Trophoblast cell (in vitro differentiated cells and primary cell): ENCODE measurements at regions not wholly inside any gene's neighbourhood (a gene's known extent, or its start where the extent isn't known, plus 50 kb on each side); places are given as distances from the start of the nearest gene placed in this dataset.

Source experiments
- DNase-seq, 2 donors: peaks; one replicate each; pipeline ENCODE4 v3.0.0-alpha.2; 2016
- H2AFZ ChIP-seq: 2 replicates; pipeline ENCODE4 v1.6.1; 2013; ENCODE audit warnings: low read length, moderate library complexity, mild to moderate bottlenecking; ENCODE audit not compliant: insufficient read depth, poor library complexity
- H2AK5ac ChIP-seq: 2 replicates; pipeline ENCODE4 v1.6.1; 2013; ENCODE audit warnings: mild to moderate bottlenecking, low read length
- H2BK120ac ChIP-seq: 2 replicates; pipeline ENCODE4 v1.6.1; 2013; ENCODE audit warnings: low read length, mild to moderate bottlenecking, moderate library complexity; ENCODE audit not compliant: insufficient read depth, poor library complexity
- H2BK12ac ChIP-seq: 2 replicates; pipeline ENCODE4 v1.6.1; 2013; ENCODE audit warnings: mild to moderate bottlenecking, low read length, moderate library complexity
- H2BK5ac ChIP-seq: 2 replicates; pipeline ENCODE4 v1.6.1; 2013; ENCODE audit warnings: low read length, low read depth, moderate library complexity, mild to moderate bottlenecking; ENCODE audit not compliant: poor library complexity
- H3K14ac ChIP-seq: 2 replicates; pipeline ENCODE4 v1.6.1; 2013; ENCODE audit warnings: mild to moderate bottlenecking, low read length
- H3K18ac ChIP-seq: 2 replicates; pipeline ENCODE4 v1.6.1; 2013; ENCODE audit warnings: mild to moderate bottlenecking, low read length
- H3K23ac ChIP-seq: 2 replicates; pipeline ENCODE4 v1.6.1; 2013; ENCODE audit warnings: low read length
- H3K27ac ChIP-seq: 2 replicates; pipeline ENCODE4 v1.5.1; 2013; ENCODE audit warnings: low read depth, mild to moderate bottlenecking, inconsistent platforms, low read length, moderate library complexity
- H3K27me3 ChIP-seq: 2 replicates; pipeline ENCODE4 v1.6.1; 2013; ENCODE audit warnings: inconsistent platforms, mild to moderate bottlenecking, low read length, moderate library complexity; ENCODE audit not compliant: insufficient read depth
- H3K36me3 ChIP-seq, 2 experiments: 1 replicate in 1 of 2; 2 replicates in 1 of 2; pipeline ENCODE4 v1.6.1; 2013; ENCODE audit warnings: low read length in 2 of 2, mild to moderate bottlenecking in 2 of 2, moderate library complexity in 1 of 2; ENCODE audit not compliant: insufficient read depth in 2 of 2, control insufficient read depth in 1 of 2
- H3K4ac ChIP-seq: 2 replicates; pipeline ENCODE4 v1.6.1; 2013; ENCODE audit warnings: low read depth, mild to moderate bottlenecking, low read length, moderate library complexity
- H3K4me1 ChIP-seq, 2 experiments: 1 replicate in 1 of 2; 2 replicates in 1 of 2; pipeline ENCODE4 v1.6.1; 2013; ENCODE audit warnings: low read length in 2 of 2, mild to moderate bottlenecking in 2 of 2, moderate library complexity in 1 of 2; ENCODE audit not compliant: insufficient read depth in 2 of 2, control insufficient read depth in 1 of 2
- H3K4me2 ChIP-seq: 2 replicates; pipeline ENCODE4 v1.6.1; 2013; ENCODE audit warnings: inconsistent platforms, mild to moderate bottlenecking, low read length, moderate library complexity
- H3K4me3 ChIP-seq: 2 replicates; pipeline ENCODE4 v1.5.1; 2013; ENCODE audit warnings: mild to moderate bottlenecking, low read depth, low read length, inconsistent platforms
- H3K79me1 ChIP-seq: one replicate; pipeline ENCODE4 v1.6.1; 2013; ENCODE audit warnings: low read length
- H3K79me2 ChIP-seq: 2 replicates; pipeline ENCODE4 v1.6.1; 2013; ENCODE audit warnings: low read length, mild to moderate bottlenecking; ENCODE audit not compliant: control insufficient read depth, insufficient read depth, poor library complexity
- H3K9ac ChIP-seq: 2 replicates; pipeline ENCODE4 v1.6.1; 2013; ENCODE audit warnings: mild to moderate bottlenecking, low read length
- H3K9me3 ChIP-seq: 2 replicates; pipeline ENCODE4 v1.6.1; 2013; ENCODE audit warnings: low read depth, mild to moderate bottlenecking, control low read depth, inconsistent platforms, low read length; ENCODE audit not compliant: insufficient read depth
- H4K12ac ChIP-seq: 2 replicates; pipeline ENCODE4 v1.6.1; 2013; ENCODE audit warnings: low read depth, mild to moderate bottlenecking, low read length, moderate library complexity
- H4K8ac ChIP-seq: 2 replicates; pipeline ENCODE4 v1.6.1; 2013; ENCODE audit warnings: low read depth, mild to moderate bottlenecking, low read length, moderate library complexity
- H4K91ac ChIP-seq: one replicate; pipeline ENCODE4 v1.6.1; 2013; ENCODE audit warnings: low read depth, mild to moderate bottlenecking, low read length, moderate library complexity
- WGBS: extraction: QIAGEN DNeasy Blood & Tissue Kit; methylation state at CpG from one replicate; pipeline ENCODE4 v1.1.7; 2013; ENCODE audit warnings: missing lambda C conversion rate; ENCODE audit not compliant: insufficient read length, insufficient coverage; ENCODE audit errors: extremely low coverage; 5-methylcytosine and 5-hydroxymethylcytosine counted together

DNA sequence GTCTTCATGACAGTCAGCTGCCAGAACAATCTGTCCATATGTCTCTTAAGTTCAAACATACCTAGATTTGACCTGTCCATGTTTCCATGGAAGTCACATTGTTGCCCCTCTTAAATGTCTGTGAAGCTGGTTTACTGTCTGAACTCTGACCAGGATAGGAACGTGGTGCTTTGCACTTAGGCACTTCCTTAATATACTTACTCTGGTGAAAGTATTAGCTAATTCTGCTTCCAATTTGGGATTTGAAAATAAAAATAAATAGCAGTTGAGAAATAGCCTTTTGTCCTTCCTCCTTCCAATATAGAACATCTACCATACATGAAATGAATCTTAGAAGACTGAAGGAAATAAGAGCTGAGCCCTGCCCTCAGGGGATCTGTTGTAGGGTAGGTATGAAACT lies 524.5 kb upstream of the CLINT1 start:
- Histone ChIP-seq H3K4ac (no peak overlapping the region), H3K79me2 (no peaks in the 10 kb centered on the region), H2AK5ac (no peak overlapping the region), H3K4me1 (peaks cover 0 to 2% of the 10 kb centered on the region in 2 experiments), H3K4me2 (no peak overlapping the region), H2BK12ac (no peak overlapping the region), H3K23ac (no peak overlapping the region), H4K91ac (no peak overlapping the region), H3K18ac (no peak overlapping the region), H2BK120ac (no peak overlapping the region), H3K27me3 (no peaks in the 10 kb centered on the region), H3K14ac (no peak overlapping the region), H4K8ac (no peak overlapping the region), H3K9ac (no peak overlapping the region), H3K36me3 (no peaks in the 10 kb centered on the region), H4K12ac (no peak overlapping the region), H3K4me3 (no peak overlapping the region), H3K9me3 (no peaks in the 10 kb centered on the region), H2AFZ (no peak overlapping the region), H3K79me1 (no peaks in the 10 kb centered on the region), H3K27ac (no peak overlapping the region), H2BK5ac (no peak overlapping the region)
- no peak for DNase-seq
- WGBS, result no CpG with 5 or more reads among the region's 1 CpG

DNA sequence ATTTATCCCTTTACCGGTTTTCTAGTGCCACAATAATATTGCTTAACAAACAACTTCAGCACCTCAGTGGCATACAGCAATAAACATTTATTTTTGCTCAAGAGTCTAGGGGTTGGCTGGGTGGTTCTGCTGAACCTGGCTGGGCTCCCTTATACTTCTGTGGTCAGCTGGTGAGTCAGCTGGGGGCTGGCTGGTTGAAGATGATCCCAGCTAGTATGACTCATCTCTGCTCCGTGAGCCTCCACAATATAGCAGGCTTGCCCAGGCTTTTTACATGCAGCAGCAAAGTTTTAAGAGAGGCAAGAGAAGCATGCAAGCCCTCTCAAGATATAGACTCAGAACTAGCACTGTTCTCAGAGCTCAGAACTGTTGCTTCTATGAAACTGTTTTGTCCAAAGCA lies 523.5 kb upstream of the CLINT1 start:
- Histone ChIP-seq H2BK120ac (no peak overlapping the region), H3K27ac (no peak overlapping the region), H4K12ac (no peak overlapping the region), H3K9me3 (no peaks in the 10 kb centered on the region), H3K79me2 (no peaks in the 10 kb centered on the region), H4K8ac (no peak overlapping the region), H3K23ac (no peak overlapping the region), H4K91ac (no peak overlapping the region), H2AFZ (no peak overlapping the region), H3K18ac (no peak overlapping the region), H3K4me3 (no peak overlapping the region), H2BK5ac (no peak overlapping the region), H2AK5ac (no peak overlapping the region), H2BK12ac (no peak overlapping the region), H3K79me1 (no peaks in the 10 kb centered on the region), H3K27me3 (no peaks in the 10 kb centered on the region), H3K4me2 (no peak overlapping the region), H3K36me3 (no peaks in the 10 kb centered on the region), H3K14ac (no peak overlapping the region), H3K4me1 (peaks cover 0 to 2% of the 10 kb centered on the region in 2 experiments), H3K9ac (no peak overlapping the region), H3K4ac (no peak overlapping the region)
- no CpG with 5 or more reads among the region's 2 CpGs for WGBS
- DNase-seq, result peak; percentile 60 to 61

DNA sequence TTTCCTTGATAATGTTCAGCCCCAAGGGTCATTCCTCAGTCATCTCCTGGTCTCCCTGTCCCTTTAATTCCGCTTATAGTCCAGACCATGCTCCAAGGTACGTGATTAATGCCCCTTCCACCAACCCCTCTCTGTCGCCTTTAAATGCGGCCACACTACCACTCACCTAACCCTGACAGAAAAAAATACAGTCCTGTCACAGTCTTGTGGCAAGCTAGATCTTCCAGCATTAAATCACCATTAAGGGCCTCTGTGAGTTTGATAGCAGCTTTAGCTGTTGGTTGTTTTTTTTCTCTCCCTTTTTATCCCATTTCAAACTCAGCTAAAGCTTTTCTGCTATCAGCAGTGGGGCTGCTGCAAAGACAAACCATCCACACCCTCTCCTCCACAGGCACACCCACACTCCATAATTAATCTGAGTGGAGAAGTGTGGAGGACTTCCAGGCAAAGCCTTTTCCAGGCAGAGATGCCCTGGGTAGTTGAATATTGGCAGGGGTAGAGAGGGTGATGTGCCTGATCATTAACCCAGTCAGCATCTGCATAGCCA lies 522.7 kb upstream of the CLINT1 start:
- no peaks in the 10 kb centered on the region for H3K27me3 ChIP-seq
- H2BK5ac ChIP-seq, result no peak overlapping the region
- H2BK120ac ChIP-seq, result no peak overlapping the region
- H2AK5ac ChIP-seq, result no peak overlapping the region
- no peaks in the 10 kb centered on the region for H3K79me2 ChIP-seq
- no peak overlapping the region for H3K14ac ChIP-seq
- no peak overlapping the region for H2AFZ ChIP-seq
- no peak overlapping the region for H4K91ac ChIP-seq
- H3K4ac ChIP-seq, result no peak overlapping the region
- H4K12ac ChIP-seq, result no peak overlapping the region
- H3K4me1 ChIP-seq, result peaks cover 0 to 2% of the 10 kb centered on the region in 2 experiments
- no peaks in the 10 kb centered on the region for H3K9me3 ChIP-seq
- DNase-seq, result no peak
- H3K27ac ChIP-seq, result no peak overlapping the region
- no peak overlapping the region for H2BK12ac ChIP-seq
- no peak overlapping the region for H3K4me3 ChIP-seq
- peak overlapping the region; percentile 83 for H3K23ac ChIP-seq
- H3K18ac ChIP-seq, result no peak overlapping the region
- no peaks in the 10 kb centered on the region for H3K79me1 ChIP-seq
- no CpG with 5 or more reads among the region's 4 CpGs for WGBS
- no peak overlapping the region for H3K4me2 ChIP-seq
- H3K36me3 ChIP-seq, result no peaks in the 10 kb centered on the region
- H3K9ac ChIP-seq, result peak overlapping the region; percentile 51
- no peak overlapping the region for H4K8ac ChIP-seq

DNA sequence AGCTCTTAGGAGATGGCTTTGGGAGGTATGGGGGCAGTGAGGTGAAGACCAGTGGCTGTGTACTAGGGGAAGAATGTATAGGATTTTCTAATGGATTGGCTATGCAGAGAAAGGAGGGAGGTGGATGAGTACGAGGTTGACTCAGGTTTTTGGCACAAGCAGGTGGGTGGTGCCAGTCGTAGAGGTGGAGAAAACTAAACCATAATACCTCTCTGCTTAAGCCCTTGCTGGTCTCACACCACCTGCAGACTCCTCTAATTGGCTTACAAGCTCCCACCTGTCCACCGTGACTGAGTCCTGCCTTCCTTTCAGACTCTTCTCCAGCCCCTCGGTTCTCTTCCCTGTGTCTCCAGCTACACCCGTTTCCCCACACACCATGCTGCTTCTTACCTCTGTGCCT lies 521.7 kb upstream of the CLINT1 start:
- H3K9me3 ChIP-seq, result no peaks in the 10 kb centered on the region
- no peaks in the 10 kb centered on the region for H3K36me3 ChIP-seq
- no peak overlapping the region for H3K23ac ChIP-seq
- H3K4me2 ChIP-seq, result no peak overlapping the region
- no peak overlapping the region for H3K9ac ChIP-seq
- no peak overlapping the region for H2AFZ ChIP-seq
- no peak overlapping the region for H3K14ac ChIP-seq
- no peak overlapping the region for H4K12ac ChIP-seq
- no peak overlapping the region for H2AK5ac ChIP-seq
- no peak overlapping the region for H2BK120ac ChIP-seq
- no peak overlapping the region for H3K18ac ChIP-seq
- no peak overlapping the region for H3K4me3 ChIP-seq
- WGBS, result no CpG with 5 or more reads among the region's 5 CpGs
- H4K8ac ChIP-seq, result no peak overlapping the region
- H3K79me1 ChIP-seq, result no peaks in the 10 kb centered on the region
- H3K4me1 ChIP-seq, result peaks cover 0 to 2% of the 10 kb centered on the region in 2 experiments
- no peak overlapping the region for H3K4ac ChIP-seq
- no peaks in the 10 kb centered on the region for H3K79me2 ChIP-seq
- no peak overlapping the region for H2BK5ac ChIP-seq
- no peaks in the 10 kb centered on the region for H3K27me3 ChIP-seq
- H3K27ac ChIP-seq, result no peak overlapping the region
- no peak overlapping the region for H4K91ac ChIP-seq
- no peak overlapping the region for H2BK12ac ChIP-seq
- no peak for DNase-seq
